A673 (cell line): ENCODE measurements at regions not wholly inside any gene's neighbourhood (a gene's known extent, or its start where the extent isn't known, plus 50 kb on each side); places are given as distances from the start of the nearest gene placed in this dataset.

ENCODE experiments used
- BruUV-seq: library from RNA; stranded (reverse); fragments of 400-500 nt; replicated peaks from 2 replicates; lab custom pipeline; 2021; lab: Mats Ljungman, UMichigan
- CTCF ChIA-PET: fragments of 300-600 bp; sonication (Branson Sonifier 250); formaldehyde crosslinking; loops from one replicate; lab custom pipeline; 2022; ENCODE audit warnings: antibody characterized with exemption; lab: Charles Lee
- POLR2A ChIA-PET: fragments of 300-600 bp; sonication (Branson Sonifier 250); formaldehyde crosslinking; loops from one replicate; lab custom pipeline; 2022; ENCODE audit warnings: antibody characterized with exemption; ENCODE audit not compliant: low non-redundant PET; lab: Charles Lee
- DNase-seq: peaks from one replicate; pipeline ENCODE4 v3.0.0-alpha.2; 2015; ENCODE audit warnings: low spot score
- H3K27ac ChIP-seq: fragments of 200-600 bp; sonication (generic); 2 replicates; pipeline ENCODE4 v1.5.1; 2016; ENCODE audit warnings: mixed run types, low read depth, mild to moderate bottlenecking, mixed read lengths, antibody characterized with exemption, low read length; ENCODE audit not compliant: poor library complexity, severe bottlenecking
- H3K27me3 ChIP-seq: fragments of 200-600 bp; sonication (generic); replicated peaks from 2 replicates; pipeline ENCODE4 v1.6.1; 2017; ENCODE audit warnings: mixed run types, low read depth, mild to moderate bottlenecking, mixed read lengths, antibody characterized with exemption, low read length; ENCODE audit not compliant: insufficient read depth, poor library complexity
- H3K36me3 ChIP-seq: fragments of 200-600 bp; sonication (generic); 2 replicates; pipeline ENCODE4 v1.6.1; 2016; ENCODE audit warnings: mixed run types, mild to moderate bottlenecking, mixed read lengths, antibody characterized with exemption, low read length; ENCODE audit not compliant: insufficient read depth, poor library complexity, severe bottlenecking
- H3K4me1 ChIP-seq: fragments of 200-600 bp; sonication (generic); 2 replicates; pipeline ENCODE4 v1.6.1; 2017; ENCODE audit warnings: mixed run types, mild to moderate bottlenecking, mixed read lengths, antibody characterized with exemption, low read length; ENCODE audit not compliant: insufficient read depth, poor library complexity, severe bottlenecking
- H3K4me3 ChIP-seq: fragments of 200-600 bp; sonication (generic); 2 replicates; pipeline ENCODE4 v1.5.1; 2016; ENCODE audit warnings: low read depth, mixed run types, mild to moderate bottlenecking, mixed read lengths, low read length; ENCODE audit not compliant: poor library complexity, severe bottlenecking
- H3K9me3 ChIP-seq: fragments of 200-600 bp; sonication (generic); 2 replicates; pipeline ENCODE4 v1.6.1; 2016; ENCODE audit warnings: mixed run types, low read depth, mild to moderate bottlenecking, mixed read lengths, antibody characterized with exemption, low read length; ENCODE audit not compliant: poor library complexity, severe bottlenecking
- CTCF ChIP-seq: fragments of 300-800, 200-600 bp; sonication (generic); conservative IDR thresholded peaks from 2 replicates; pipeline ENCODE4 v1.5.1; 2017; ENCODE audit warnings: low read depth, mild to moderate bottlenecking, antibody characterized with exemption, low read length, moderate library complexity, mixed read lengths
- EZH2 ChIP-seq: fragments of 200-600 bp; sonication (generic); IDR thresholded peaks from 2 replicates; pipeline ENCODE4 v1.6.1; 2017; ENCODE audit warnings: borderline replicate concordance, low read depth, mild to moderate bottlenecking, mixed read lengths, antibody characterized with exemption, low read length; ENCODE audit not compliant: poor library complexity, severe bottlenecking
- intact Hi-C: fragments of 100-400 bp; cut with micrococcal nuclease; formaldehyde crosslinking; loops from one replicate; pipeline ENCODE4 v1.10.0; 2022; ENCODE audit not compliant: unreplicated experiment

DNA sequence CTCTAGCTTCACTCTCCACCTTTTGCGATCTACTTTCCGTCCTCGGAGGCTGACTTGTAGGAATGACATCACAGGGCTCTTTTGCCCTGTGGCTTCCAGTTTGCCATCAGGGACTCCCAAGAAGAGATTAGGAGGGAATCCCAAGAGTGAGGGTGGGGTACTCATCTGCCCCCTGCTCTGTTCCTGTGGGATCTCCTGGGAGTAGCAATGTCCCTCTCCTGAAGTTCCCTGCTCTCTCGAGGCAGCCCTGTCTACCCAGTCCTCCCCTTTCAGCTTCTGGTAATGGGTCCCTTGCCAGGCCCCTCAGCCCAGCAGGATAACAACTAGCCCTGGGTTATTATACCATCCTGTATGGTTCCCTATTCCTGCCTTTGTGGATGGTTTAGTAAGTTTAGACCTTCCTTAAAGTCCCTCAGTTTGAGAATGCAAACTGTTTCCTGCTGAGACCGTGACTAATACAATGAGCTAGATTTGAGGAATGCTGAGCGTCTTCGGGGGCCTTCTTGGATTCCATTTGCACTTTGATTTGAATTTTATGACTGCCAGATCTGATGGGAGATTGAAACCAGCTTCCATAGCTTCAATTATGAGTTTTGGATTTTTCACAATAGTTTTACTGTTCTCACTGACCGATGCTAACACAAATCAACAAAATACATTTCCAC lies 73.7 kb upstream of the IPO5 start:
- no peak for TF ChIP-seq EZH2
- no peak for TF ChIP-seq CTCF
- H3K27ac ChIP-seq, result peak overlapping the region; percentile 91
- intact Hi-C loops, result no loop called here
- DNase-seq, result peak; percentile 96
- no TSS peak for BruUV-seq
- ChIA-PET CTCF (interaction anchor here (0.6 to 1.6 kb wide), 2 partner anchors 24 to 52 kb away, joined by 3 to 4 read pairs; no protein-coding TSS in a partner anchor), POLR2A (interaction anchor here (0.6 to 1.0 kb wide), 2 partner anchors 24 to 29 kb away, joined by 3 read pairs; no protein-coding TSS in a partner anchor)
- H3K36me3 ChIP-seq, result no peaks in the 10 kb centered on the region
- H3K4me3 ChIP-seq, result no peak overlapping the region
- no peaks in the 10 kb centered on the region for H3K9me3 ChIP-seq
- peaks cover 23% of the 10 kb centered on the region for H3K4me1 ChIP-seq
- no peaks in the 10 kb centered on the region for H3K27me3 ChIP-seq

- H3K27ac ChIP-seq, result peak overlapping the region; percentile 91
- no peak overlapping the region for H3K4me3 ChIP-seq
- intact Hi-C loops, result no loop called here
- TF ChIP-seq CTCF (no peak), EZH2 (no peak)
- H3K36me3 ChIP-seq, result no peaks in the 10 kb centered on the region
- DNase-seq, result peak; percentile 30
- peaks cover 23% of the 10 kb centered on the region for H3K4me1 ChIP-seq
- POLR2A ChIA-PET, result interaction anchor here (0.6 to 1.0 kb wide), 2 partner anchors 24 to 28 kb away, joined by 3 read pairs; no protein-coding TSS in a partner anchor
- CTCF ChIA-PET, result interaction anchor here (0.6 to 1.6 kb wide), 2 partner anchors 24 to 52 kb away, joined by 3 to 4 read pairs; no protein-coding TSS in a partner anchor
- no TSS peak for BruUV-seq
- H3K9me3 ChIP-seq, result no peaks in the 10 kb centered on the region
- H3K27me3 ChIP-seq, result no peaks in the 10 kb centered on the region
These were observed 73.2 kb upstream of the IPO5 start for GRCh38 chr13:97880311-97880675.

DNA sequence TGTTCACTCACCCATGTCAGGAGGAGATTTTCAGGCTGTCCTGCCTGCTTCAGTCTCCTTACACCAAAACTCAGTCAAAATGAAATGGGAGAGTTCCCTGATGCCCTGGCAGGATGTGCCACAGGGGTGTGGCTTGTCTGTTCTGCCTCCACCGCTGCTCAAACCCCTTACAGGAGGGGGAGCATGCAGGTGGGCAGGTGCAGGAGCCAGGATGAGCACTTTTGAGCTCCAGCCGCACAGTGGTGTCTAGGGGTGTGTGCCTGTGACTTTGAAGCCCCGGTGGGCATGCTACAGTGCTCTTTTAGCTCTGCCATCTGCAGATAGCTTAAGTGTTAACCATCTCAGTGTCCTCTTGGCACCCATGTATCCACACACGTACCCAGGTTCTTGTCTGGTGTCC lies 71.9 kb upstream of the IPO5 start:
- intact Hi-C loops, result no loop called here
- POLR2A ChIA-PET, result no interaction called here
- H3K4me1 ChIP-seq, result peaks cover 23% of the 10 kb centered on the region

More for the DNA sequence above, 71.9 kb upstream of the IPO5 start:
- Histone ChIP-seq H3K9me3 (no peaks in the 10 kb centered on the region), H3K27me3 (no peaks in the 10 kb centered on the region), H3K4me3 (no peak overlapping the region), H3K36me3 (no peaks in the 10 kb centered on the region), H3K27ac (peak overlapping the region; percentile 91)
- no TSS peak for BruUV-seq
- no peak for DNase-seq
- TF ChIP-seq EZH2 (no peak), CTCF (no peak)
- CTCF ChIA-PET, result no interaction called here
